Mesenchymal stem cell (in vitro differentiated cells and primary cell): ENCODE measurements at regions not wholly inside any gene's neighbourhood (a gene's known extent, or its start where the extent isn't known, plus 50 kb on each side); places are given as distances from the start of the nearest gene placed in this dataset.
A peak's percentile ranks its signal among the peaks of the same experiment; 100 is the strongest.

Experiments
- DNase-seq: peaks from one replicate; pipeline ENCODE4 v3.0.0-alpha.2; 2013
- H2AFZ ChIP-seq: one replicate; pipeline ENCODE4 v1.6.1; 2013; ENCODE audit warnings: low read depth, mild to moderate bottlenecking, control low read depth, inconsistent platforms, low read length, moderate library complexity
- H2AK5ac ChIP-seq: 2 replicates; pipeline ENCODE4 v1.6.1; 2013; ENCODE audit warnings: low read length, moderate library complexity, mild to moderate bottlenecking, inconsistent platforms; ENCODE audit not compliant: severe bottlenecking
- H2BK120ac ChIP-seq: one replicate; pipeline ENCODE4 v1.6.1; 2013; ENCODE audit warnings: low read depth, mild to moderate bottlenecking, inconsistent platforms, low read length, moderate library complexity
- H2BK12ac ChIP-seq, 2 experiments: one replicate each; pipeline ENCODE4 v1.6.1; 2013; ENCODE audit warnings: inconsistent platforms in 2 of 2, low read length in 2 of 2, mild to moderate bottlenecking in 2 of 2, moderate library complexity in 2 of 2, control low read depth in 1 of 2
- H2BK15ac ChIP-seq: one replicate; pipeline ENCODE4 v1.6.1; 2013; ENCODE audit warnings: mild to moderate bottlenecking, low read depth, inconsistent platforms; ENCODE audit not compliant: poor library complexity, severe bottlenecking
- H2BK5ac ChIP-seq: 2 replicates; pipeline ENCODE4 v1.6.1; 2013; ENCODE audit warnings: low read depth, mild to moderate bottlenecking, low read length, control low read depth, inconsistent platforms; ENCODE audit not compliant: poor library complexity, severe bottlenecking
- H3K14ac ChIP-seq, 2 experiments: one replicate each; pipeline ENCODE4 v1.6.1; 2013; ENCODE audit warnings: inconsistent platforms in 2 of 2, low read length in 2 of 2, control low read depth in 1 of 2, mild to moderate bottlenecking in 1 of 2, moderate library complexity in 1 of 2
- H3K18ac ChIP-seq, 2 experiments: one replicate each; pipeline ENCODE4 v1.6.1; 2013; ENCODE audit warnings: inconsistent platforms in 2 of 2, low read length in 2 of 2, control low read depth in 1 of 2, low read depth in 1 of 2, mild to moderate bottlenecking in 1 of 2
- H3K23ac ChIP-seq, 2 experiments: one replicate each; pipeline ENCODE4 v1.6.1; 2013; ENCODE audit warnings: inconsistent platforms in 2 of 2, low read length in 2 of 2, mild to moderate bottlenecking in 2 of 2, moderate library complexity in 2 of 2, control low read depth in 1 of 2
- H3K27ac ChIP-seq: 2 replicates; pipeline ENCODE4 v1.5.1; 2013; ENCODE audit warnings: mild to moderate bottlenecking, moderate library complexity, low read length, control low read depth, inconsistent platforms; ENCODE audit not compliant: poor library complexity, severe bottlenecking
- H3K27me3 ChIP-seq, 2 experiments: 2 replicates each; pipeline versions ENCODE4 v1.6.1 to v1.7.0; 2013; ENCODE audit warnings: low read length in 2 of 2, mild to moderate bottlenecking in 2 of 2, moderate library complexity in 2 of 2, control low read depth in 1 of 2, inconsistent platforms in 1 of 2; ENCODE audit not compliant: control insufficient read depth in 1 of 2, insufficient read depth in 1 of 2
- H3K36me3 ChIP-seq, 2 experiments: 2 replicates each; pipeline versions ENCODE4 v1.6.1 to v1.7.0; 2013; ENCODE audit warnings: low read length in 2 of 2, control low read depth in 1 of 2, inconsistent platforms in 1 of 2, low read depth in 1 of 2, mild to moderate bottlenecking in 1 of 2; ENCODE audit not compliant: insufficient read depth in 2 of 2, control insufficient read depth in 1 of 2
- H3K4ac ChIP-seq, 2 experiments: one replicate each; pipeline ENCODE4 v1.6.1; 2013; ENCODE audit warnings: inconsistent platforms in 2 of 2, low read length in 2 of 2, mild to moderate bottlenecking in 2 of 2, moderate library complexity in 2 of 2, control low read depth in 1 of 2, low read depth in 1 of 2
- H3K4me1 ChIP-seq: 2 replicates; pipeline ENCODE4 v1.6.1; 2013; ENCODE audit warnings: low read depth, low read length, control low read depth; ENCODE audit not compliant: control insufficient read depth, insufficient read depth
- H3K4me2 ChIP-seq: 2 replicates; pipeline ENCODE4 v1.6.1; 2013; ENCODE audit warnings: low read length, mild to moderate bottlenecking, inconsistent platforms; ENCODE audit not compliant: poor library complexity, severe bottlenecking
- H3K4me3 ChIP-seq, 2 experiments: 2 replicates each; pipeline versions ENCODE4 v1.5.1 to v1.7.0; 2013; ENCODE audit warnings: low read length in 2 of 2, mild to moderate bottlenecking in 2 of 2, control low read depth in 1 of 2, low read depth in 1 of 2; ENCODE audit not compliant: insufficient read depth in 1 of 2
- H3K79me1 ChIP-seq: replicated peaks from 2 replicates; pipeline ENCODE4 v1.6.1; 2013; ENCODE audit warnings: mild to moderate bottlenecking, control low read depth, low read length, inconsistent platforms; ENCODE audit not compliant: poor library complexity, severe bottlenecking
- H3K9ac ChIP-seq: 2 replicates; pipeline ENCODE4 v1.7.0; 2013; ENCODE audit warnings: mild to moderate bottlenecking, low read length, moderate library complexity
- H3K9me3 ChIP-seq: 2 replicates; pipeline ENCODE4 v1.7.0; 2013; ENCODE audit warnings: mild to moderate bottlenecking, low read length; ENCODE audit not compliant: control insufficient read depth
- H4K8ac ChIP-seq: one replicate; pipeline ENCODE4 v1.6.1; 2013; ENCODE audit warnings: inconsistent platforms, mild to moderate bottlenecking, low read length, moderate library complexity
- H4K91ac ChIP-seq: one replicate; pipeline ENCODE4 v1.6.1; 2013; ENCODE audit warnings: mild to moderate bottlenecking, low read length, inconsistent platforms
- WGBS: methylation state at CpG from one replicate; pipeline ENCODE4 v1.1.7; 2013; ENCODE audit warnings: mixed read lengths; 5-methylcytosine and 5-hydroxymethylcytosine counted together

- H3K14ac ChIP-seq: no peak overlapping the region
- 97% methylated on average over 1 of the region's 3 CpGs for WGBS
- H2BK15ac ChIP-seq: no peak overlapping the region
These were observed 95.9 kb upstream of the FBN2 start for GRCh38 chr5:128633901-128634300.

DNA sequence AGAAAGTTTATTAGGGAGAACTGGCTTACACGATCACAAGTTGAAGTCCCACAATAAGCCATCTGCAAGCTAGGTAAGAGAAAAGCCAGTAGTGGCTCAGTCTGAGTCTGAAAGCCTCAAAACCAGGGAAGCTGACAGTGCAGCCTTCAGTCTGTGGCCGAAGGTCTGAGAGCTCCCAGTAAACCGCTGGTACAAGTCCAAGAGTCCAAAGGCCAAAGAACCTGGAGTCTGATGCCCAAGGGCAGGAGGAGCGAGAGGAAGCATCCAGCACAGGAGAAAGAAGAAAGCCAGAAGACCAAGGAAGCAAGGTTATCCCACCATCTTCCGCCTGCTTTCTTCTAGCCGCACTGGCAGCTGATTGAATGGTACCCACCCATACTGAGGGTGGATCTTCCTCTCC, 97.3 kb upstream of the FBN2 start:
- Histone ChIP-seq H3K18ac (no peak overlapping the region), H3K36me3 (no peaks in the 10 kb centered on the region), H3K27ac (no peak overlapping the region), H4K91ac (no peak overlapping the region), H3K9ac (no peak overlapping the region), H4K8ac (no peak overlapping the region), H3K4ac (no peak overlapping the region), H3K14ac (peak overlapping the region in 1 of 2 experiments; percentile 55), H3K27me3 (no peaks in the 10 kb centered on the region), H2BK12ac (no peak overlapping the region), H3K23ac (no peak overlapping the region), H3K4me2 (no peak overlapping the region), H2BK15ac (no peak overlapping the region), H2BK5ac (no peak overlapping the region), H3K9me3 (no peaks in the 10 kb centered on the region), H3K4me1 (no peaks in the 10 kb centered on the region), H3K79me1 (no peaks in the 10 kb centered on the region), H2AFZ (no peak overlapping the region), H2BK120ac (no peak overlapping the region), H2AK5ac (no peak overlapping the region), H3K4me3 (no peak overlapping the region)
- no peak for DNase-seq
- 99% methylated on average over 6 of the region's 6 CpGs for WGBS

More at GRCh38 chr5:128633901-128634300, 95.9 kb upstream of the FBN2 start:
- H2BK12ac ChIP-seq: no peak overlapping the region
- H3K36me3 ChIP-seq: no peaks in the 10 kb centered on the region
- H3K27ac ChIP-seq: no peak overlapping the region
- H3K18ac ChIP-seq: no peak overlapping the region
- no peak overlapping the region for H2AK5ac ChIP-seq
- no peak for DNase-seq
- no peak overlapping the region for H2BK120ac ChIP-seq
- no peak overlapping the region for H2BK5ac ChIP-seq
- no peaks in the 10 kb centered on the region for H3K9me3 ChIP-seq
- no peak overlapping the region for H3K4me3 ChIP-seq
- H3K79me1 ChIP-seq: no peaks in the 10 kb centered on the region
- H3K4me1 ChIP-seq: no peaks in the 10 kb centered on the region
- H3K23ac ChIP-seq: no peak overlapping the region
- H2AFZ ChIP-seq: no peak overlapping the region
- H3K4me2 ChIP-seq: no peak overlapping the region
- H4K8ac ChIP-seq: no peak overlapping the region
- H4K91ac ChIP-seq: no peak overlapping the region
- H3K27me3 ChIP-seq: no peaks in the 10 kb centered on the region
- no peak overlapping the region for H3K4ac ChIP-seq
- no peak overlapping the region for H3K9ac ChIP-seq

DNA sequence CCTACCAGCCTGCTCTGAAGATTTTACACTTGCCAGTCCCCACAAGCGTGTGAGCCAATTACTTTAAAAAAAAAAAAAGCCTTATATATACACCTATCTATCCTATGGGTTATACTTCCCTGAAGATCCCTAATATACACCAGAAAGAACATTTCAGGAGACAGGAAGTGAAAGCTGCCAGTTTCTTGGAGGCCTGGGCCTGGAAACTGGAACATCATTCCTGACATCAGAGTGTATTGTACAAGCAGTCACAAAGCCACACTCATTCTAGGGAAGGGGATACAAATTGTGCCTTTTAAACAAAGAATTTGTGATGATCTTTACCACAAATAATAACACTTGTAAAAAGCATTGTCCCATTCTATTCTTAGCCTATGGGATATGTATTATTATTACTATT, 98.3 kb upstream of the FBN2 start:
- H3K23ac ChIP-seq: no peak overlapping the region
- no peaks in the 10 kb centered on the region for H3K79me1 ChIP-seq
- no peak overlapping the region for H2BK12ac ChIP-seq
- H3K18ac ChIP-seq: no peak overlapping the region
- no peak overlapping the region for H3K4me3 ChIP-seq
- H3K36me3 ChIP-seq: no peaks in the 10 kb centered on the region
- no peak overlapping the region for H3K4ac ChIP-seq
- H3K27me3 ChIP-seq: no peaks in the 10 kb centered on the region
- H2AFZ ChIP-seq: no peak overlapping the region
- H3K27ac ChIP-seq: no peak overlapping the region
- H2BK15ac ChIP-seq: no peak overlapping the region
- WGBS: 100% methylated on average over 1 of the region's 1 CpG
- H3K9ac ChIP-seq: peak overlapping the region; percentile 52
- no peak overlapping the region for H2BK5ac ChIP-seq
- no peak overlapping the region for H3K14ac ChIP-seq
- no peak overlapping the region for H4K91ac ChIP-seq
- no peaks in the 10 kb centered on the region for H3K9me3 ChIP-seq
- no peak overlapping the region for H2AK5ac ChIP-seq
- H2BK120ac ChIP-seq: no peak overlapping the region
- DNase-seq: no peak
- H3K4me2 ChIP-seq: no peak overlapping the region
- no peak overlapping the region for H4K8ac ChIP-seq
- no peaks in the 10 kb centered on the region for H3K4me1 ChIP-seq

DNA sequence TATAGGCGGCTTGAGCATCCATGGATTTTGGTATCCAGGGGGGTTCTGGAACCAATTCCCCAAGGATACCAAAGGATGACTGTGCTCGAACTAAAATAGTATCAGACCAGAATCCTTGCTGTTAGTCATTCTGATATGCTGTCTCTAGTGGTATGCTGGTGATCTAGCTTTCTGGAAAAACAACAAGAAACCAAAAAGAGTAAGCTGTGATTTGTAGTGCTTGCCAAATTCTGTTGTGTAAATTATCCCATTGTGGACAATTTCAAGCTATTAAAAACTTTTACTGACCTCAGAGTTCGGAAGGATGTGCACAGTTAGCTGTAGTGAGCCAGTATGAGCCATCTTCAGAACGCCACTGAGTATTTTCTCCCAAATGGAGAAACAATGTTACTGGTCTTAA, 99.0 kb upstream of the FBN2 start:
- no peak overlapping the region for H4K8ac ChIP-seq
- H2AK5ac ChIP-seq: no peak overlapping the region
- H4K91ac ChIP-seq: no peak overlapping the region
- H3K4me1 ChIP-seq: no peaks in the 10 kb centered on the region
- H3K4me2 ChIP-seq: no peak overlapping the region
- H3K9ac ChIP-seq: peak overlapping the region; percentile 60
- H3K36me3 ChIP-seq: no peaks in the 10 kb centered on the region
- no peak overlapping the region for H3K23ac ChIP-seq
- no peaks in the 10 kb centered on the region for H3K79me1 ChIP-seq
- no peak overlapping the region for H2BK12ac ChIP-seq
- no peak overlapping the region for H2AFZ ChIP-seq
- no peak overlapping the region for H3K4ac ChIP-seq
- H3K9me3 ChIP-seq: no peaks in the 10 kb centered on the region
- H3K27ac ChIP-seq: no peak overlapping the region
- H2BK15ac ChIP-seq: no peak overlapping the region
- DNase-seq: peak; percentile 49
- no peak overlapping the region for H3K18ac ChIP-seq
- H3K14ac ChIP-seq: no peak overlapping the region
- WGBS: 83% methylated on average over 4 of the region's 4 CpGs
- no peak overlapping the region for H2BK120ac ChIP-seq
- H2BK5ac ChIP-seq: no peak overlapping the region
- H3K27me3 ChIP-seq: no peaks in the 10 kb centered on the region
- H3K4me3 ChIP-seq: no peak overlapping the region
